T1000 (cell line): ENCODE measurements at regions not wholly inside any gene's neighbourhood (a gene's known extent, or its start where the extent isn't known, plus 50 kb on each side); places are given as distances from the start of the nearest gene placed in this dataset.
"Not testable (repeated sequence)": the region's sequence is repeated elsewhere in the genome, so short reads cannot be mapped to it uniquely, and the experiment has no call there.

ENCODE experiments used
- DNase-seq: peaks from one replicate; lab custom pipeline; 2025; ENCODE audit warnings: mixed read lengths; lab: John Stamatoyannopoulos, UW

GRCh38 chr5:130955041-130955440 is 210.0 kb downstream of the HINT1 start:
- peak; percentile 3 for DNase-seq

GRCh38 chr5:130954336-130954735 is 210.7 kb downstream of the HINT1 start:
- DNase-seq: no peak

- DNase-seq: no peak
These were observed 226.0 kb downstream of the HINT1 start for GRCh38 chr5:130939059-130939458.

- DNase-seq: no peak
These were observed 228.0 kb downstream of the HINT1 start for GRCh38 chr5:130937046-130937445.

- DNase-seq: no peak
These were observed 241.4 kb downstream of the HINT1 start for GRCh38 chr5:130923543-130924124.

GRCh38 chr5:130912088-130912487 is 253.0 kb downstream of the HINT1 start:
- no peak for DNase-seq

- DNase-seq: no peak
These were observed 256.9 kb downstream of the HINT1 start for GRCh38 chr5:130908186-130908585.

- DNase-seq: not testable (repeated sequence)
These were observed 267.4 kb downstream of the HINT1 start for GRCh38 chr5:130897537-130898195.

GRCh38 chr5:130897181-130897536 is 267.9 kb downstream of the HINT1 start:
- not testable (repeated sequence) for DNase-seq

GRCh38 chr5:130896636-130897035 is 268.4 kb downstream of the HINT1 start:
- no peak for DNase-seq

- DNase-seq: no peak
These were observed 272.1 kb downstream of the HINT1 start for GRCh38 chr5:130893006-130893405.

- DNase-seq: no peak
These were observed 274.4 kb downstream of the HINT1 start for GRCh38 chr5:130890610-130891009.

- DNase-seq: no peak
These were observed 279.4 kb downstream of the HINT1 start for GRCh38 chr5:130885691-130886090.

- no peak for DNase-seq
These were observed 280.0 kb downstream of the HINT1 start for GRCh38 chr5:130885027-130885426.

GRCh38 chr5:130884023-130884422 is 281.0 kb downstream of the HINT1 start:
- DNase-seq: no peak

GRCh38 chr5:130875656-130876055 is 289.4 kb downstream of the HINT1 start:
- DNase-seq: no peak

GRCh38 chr5:130874861-130875417 is 290.1 kb downstream of the HINT1 start:
- DNase-seq: no peak

- no peak for DNase-seq
These were observed 293.5 kb downstream of the HINT1 start for GRCh38 chr5:130871346-130872086.

- no peak for DNase-seq
These were observed 294.4 kb downstream of the HINT1 start for GRCh38 chr5:130870691-130871090.

GRCh38 chr5:130868186-130868840 is 296.7 kb downstream of the HINT1 start:
- DNase-seq: no peak

- DNase-seq: no peak
These were observed 319.8 kb downstream of the HINT1 start for GRCh38 chr5:130845049-130845765.
